Erythroblast (primary cell): ENCODE measurements at regions not wholly inside any gene's neighbourhood (a gene's known extent, or its start where the extent isn't known, plus 50 kb on each side); places are given as distances from the start of the nearest gene placed in this dataset.

Source experiments
- GATA1 ChIP-seq: IDR thresholded peaks from 2 replicates; pipeline ENCODE4 v1.6.1; 2011; ENCODE audit warnings: low read depth, mild to moderate bottlenecking, control low read depth, low read length, moderate library complexity
- POLR2A ChIP-seq: IDR thresholded peaks from 2 replicates; pipeline ENCODE4 v1.6.1; 2011; ENCODE audit warnings: mild to moderate bottlenecking, low read length

DNA sequence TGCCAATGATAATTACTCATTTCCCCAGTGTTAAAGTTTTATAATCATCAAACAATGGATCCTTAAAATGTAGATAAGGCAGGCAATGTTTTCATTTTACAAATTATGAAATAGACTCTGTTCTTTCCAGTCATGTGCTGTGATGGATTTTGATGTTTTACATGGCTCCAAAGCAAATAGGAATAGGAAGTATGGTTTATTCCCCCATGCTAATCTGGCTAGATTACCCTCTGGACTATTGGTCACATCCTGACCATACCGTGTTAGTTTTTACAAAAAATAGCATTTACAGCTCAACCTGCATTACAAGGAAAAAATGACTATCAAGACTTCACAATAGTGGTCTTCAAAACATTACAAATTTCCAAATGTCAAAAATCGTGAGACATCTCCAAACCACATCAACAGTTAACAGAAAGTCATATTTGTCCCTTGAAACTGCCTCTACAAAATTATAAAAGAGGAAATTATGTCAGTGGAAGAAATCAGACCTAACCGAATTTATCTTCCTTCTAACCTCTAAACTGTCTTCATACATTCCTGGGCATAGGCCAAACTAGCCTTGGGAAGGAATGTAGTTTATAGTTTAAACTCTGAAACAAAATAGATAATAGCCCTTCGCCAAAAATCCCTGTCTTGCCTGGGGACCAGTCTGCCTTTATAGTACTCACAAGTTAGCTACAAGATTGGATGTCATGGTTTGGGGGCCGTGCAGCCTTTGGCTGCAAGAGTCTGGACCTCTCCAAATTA is 1941.2 kb upstream of the CELF4 start:
- TF ChIP-seq POLR2A (no peak), GATA1 (no peak)
